ENCODE measurements at regions not wholly inside any gene's neighbourhood (a gene's known extent, or its start where the extent isn't known, plus 50 kb on each side); places are given as distances from the start of the nearest gene placed in this dataset.

DNA sequence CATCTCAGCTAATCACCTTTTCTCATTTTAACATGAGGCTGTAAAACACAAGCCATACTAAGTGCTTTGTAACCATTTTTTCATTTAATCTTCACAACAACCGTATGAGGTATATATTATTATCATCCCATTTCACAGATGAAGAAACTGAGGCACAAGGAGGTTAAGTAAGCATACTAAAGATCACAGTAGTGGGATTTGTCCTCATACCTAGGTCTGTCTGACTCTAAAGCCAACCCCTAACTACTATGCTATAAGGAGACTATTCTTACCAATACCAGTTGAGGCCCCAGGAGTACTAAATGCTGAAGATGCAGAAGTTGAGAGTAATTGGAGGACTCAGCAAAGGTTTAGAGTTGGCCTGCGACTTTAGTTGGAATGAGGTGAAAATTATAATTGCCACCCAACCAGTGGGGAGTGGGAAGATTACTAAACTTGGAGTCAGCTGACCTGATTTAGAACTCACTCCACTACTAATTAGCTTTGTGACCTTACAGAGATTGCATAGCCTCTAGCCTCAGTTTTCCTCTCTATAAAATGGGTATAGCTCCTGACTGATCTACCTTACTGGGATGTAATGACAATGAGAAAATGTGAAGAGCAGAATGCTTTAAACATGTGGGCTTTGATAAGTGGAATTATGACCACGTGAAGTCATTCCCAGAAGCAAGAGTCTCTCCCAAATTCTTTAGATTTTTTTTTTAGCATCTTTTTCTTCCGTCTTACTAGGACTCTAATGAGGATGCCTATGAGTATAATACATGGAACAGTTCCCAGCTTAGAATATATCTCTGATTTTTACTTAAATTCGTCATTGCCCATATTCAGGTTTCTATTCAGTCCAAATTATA lies 85.8 kb upstream of the IPO9 start:
- peaks cover 0 to 7% of the 10 kb centered on the region in 2 experiments for H4K20me1 ChIP-seq (replicated peaks in 1 of 2; ENCODE audit: control insufficient read depth in 1 of 2, insufficient read depth in 2 of 2, low read length in 2 of 2)
- FAIRE-seq (no peak), DNase-seq (ENCODE audit: low read depth in 1 of 2, low spot score in 2 of 2) (no peak)
- 83% methylated on average over 5 of the region's 5 CpGs; no CpG with 5 or more reads in 1 of the 2 experiments for WGBS, 2 experiments (ENCODE audit: extremely low coverage in 1 of 2, insufficient coverage in 1 of 2, insufficient read length in 1 of 2, insufficient replicate concordance in 2 of 2, low coverage in 1 of 2, low lambda C conversion rate in 2 of 2, missing lambda C conversion rate in 1 of 2)
- H3K9ac ChIP-seq (replicated peaks in 1 of 4; ENCODE audit: extremely low read depth in 1 of 4, low read depth in 3 of 4, low read length in 3 of 4), result no peak overlapping the region
- no peak overlapping the region for H3K4me3 ChIP-seq (ENCODE audit: extremely low read depth in 1 of 4, insufficient read depth in 2 of 4, low read depth in 3 of 4, low read length in 4 of 4)
- H3K9me3 ChIP-seq (ENCODE audit: insufficient read depth in 2 of 2, low read depth in 1 of 2, low read length in 1 of 2), result no peaks in the 10 kb centered on the region
- no peak overlapping the region for H2BK20ac ChIP-seq (ENCODE audit: low read length)
- peak; percentile 93; the same call in 1 of the 2 replicates for TF ChIP-seq KDM1A (IDR thresholded peaks at IDR 0.05; ENCODE audit: borderline replicate concordance, low read length)
- TF ChIP-seq ASH2L (IDR thresholded peaks at IDR 0.05; ENCODE audit: low read length), result no peak
- no peak for TF ChIP-seq BRCA1 (IDR thresholded peaks at IDR 0.05; ENCODE audit: low read depth, low read length)
- no peak for TF ChIP-seq MAFK (IDR thresholded peaks at IDR 0.05; ENCODE audit: low read depth, low read length)
- TF ChIP-seq EP300 (IDR thresholded peaks at IDR 0.05; ENCODE audit: borderline replicate concordance in 1 of 2, low read depth in 2 of 2, low read length in 2 of 2), result no peak
- no peak for TF ChIP-seq SP1 (IDR thresholded peaks at IDR 0.05; ENCODE audit: low read depth, low read length)
- no peak for TF ChIP-seq USF2 (IDR thresholded peaks at IDR 0.05; ENCODE audit: low read length)
- TF ChIP-seq, protein P1, sequence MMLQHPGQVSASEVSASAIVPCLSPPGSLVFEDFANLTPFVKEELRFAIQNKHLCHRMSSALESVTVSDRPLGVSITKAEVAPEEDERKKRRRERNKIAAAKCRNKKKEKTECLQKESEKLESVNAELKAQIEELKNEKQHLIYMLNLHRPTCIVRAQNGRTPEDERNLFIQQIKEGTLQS (IDR thresholded peaks at IDR 0.05; ENCODE audit: insufficient read depth, low read depth, low read length), result no peak
- no peak overlapping the region for H3K14ac ChIP-seq (ENCODE audit: insufficient read length)
- no peak overlapping the region for H4K91ac ChIP-seq (replicated peaks; ENCODE audit: insufficient read length, low read length)
- H4K5ac ChIP-seq (ENCODE audit: insufficient read length, low read depth, low read length), result no peak overlapping the region
- no peak overlapping the region for H2AFZ ChIP-seq (ENCODE audit: low read length)
- no peak overlapping the region for H3K23ac ChIP-seq (ENCODE audit: insufficient read length)
- H4K8ac ChIP-seq (ENCODE audit: extremely low read depth, insufficient read depth, low read length), result no peak overlapping the region
- peaks cover 6% of the 10 kb centered on the region for H3K79me1 ChIP-seq (ENCODE audit: low read depth, low read length)
- no peaks in the 10 kb centered on the region for H3K27me3 ChIP-seq (replicated peaks in 1 of 4; ENCODE audit: control insufficient read depth in 3 of 4, extremely low read depth in 1 of 4, insufficient read depth in 3 of 4, low read length in 3 of 4)
- H3K18ac ChIP-seq (ENCODE audit: extremely low read depth, low read length), result no peak overlapping the region
- peaks cover 0 to 16% (median 1%) of the 10 kb centered on the region in 4 experiments; a peak in 3 of 8 replicates for H3K36me3 ChIP-seq (ENCODE audit: control insufficient read depth in 2 of 4, insufficient read depth in 4 of 4, low read length in 3 of 4)
- no peak overlapping the region for H2BK12ac ChIP-seq (ENCODE audit: low read depth, low read length)
- H2BK120ac ChIP-seq (replicated peaks; ENCODE audit: low read depth, low read length), result no peak overlapping the region
- peaks cover 11% of the 10 kb centered on the region; the same call in 1 of the 2 replicates for H3K23me2 ChIP-seq (ENCODE audit: low read depth, low read length)
- H3K79me2 ChIP-seq (ENCODE audit: control insufficient read depth in 1 of 2, insufficient read depth in 2 of 2, low read length in 2 of 2), result peaks cover 0 to 52% of the 10 kb centered on the region in 2 experiments; a peak in 3 of 4 replicates
- peaks cover 15 to 26% (median 23%) of the 10 kb centered on the region in 4 experiments for H3K4me1 ChIP-seq (replicated peaks in 1 of 4; ENCODE audit: control insufficient read depth in 3 of 4, insufficient read depth in 4 of 4, low read length in 3 of 4)
- no peak overlapping the region for H3K56ac ChIP-seq (replicated peaks; ENCODE audit: insufficient read length, low read depth, low read length)
- H3K4ac ChIP-seq (replicated peaks; ENCODE audit: insufficient read length, low read depth, low read length), result no peak overlapping the region
- H2BK15ac ChIP-seq (ENCODE audit: low read length), result no peak overlapping the region
- ChIA-PET POLR2A (ENCODE audit: partially characterized antibody) (interaction anchor here (1.1 to 1.3 kb wide), 2 partner anchors 9 to 17 kb away, joined by 3 read pairs; no protein-coding TSS in a partner anchor), CTCF (ENCODE audit: partially characterized antibody) (interaction anchor here (0.6 to 14.5 kb wide), 13 partner anchors 9 to 262 kb away, joined by 3 to 146 read pairs (median 6); no protein-coding TSS in a partner anchor)
- no peak overlapping the region for H2AK5ac ChIP-seq (ENCODE audit: low read depth, low read length)
- H3K27ac ChIP-seq (ENCODE audit: low read depth, low read length), result no peak overlapping the region
- H3K4me2 ChIP-seq (ENCODE audit: insufficient read depth in 1 of 2, low read depth in 2 of 2, low read length in 2 of 2), result no peak overlapping the region
- no peak overlapping the region for H2BK5ac ChIP-seq (ENCODE audit: low read depth, low read length)

Data from H1 (cell line).